Breast epithelium (tissue), 4 donors: ENCODE measurements at regions not wholly inside any gene's neighbourhood (a gene's known extent, or its start where the extent isn't known, plus 50 kb on each side); places are given as distances from the start of the nearest gene placed in this dataset.

Experiments
- DNase-seq, 2 donors: peaks; one replicate each; pipeline ENCODE4 v3.0.0-alpha.2; 2019; ENCODE audit warnings: low spot score in 2 of 2
- H3K27ac ChIP-seq, 2 donors: fragments of 200-600 bp; sonication (generic) in 1 of 2; one replicate each; pipeline ENCODE4 v1.5.1; 2016 to 2019; ENCODE audit warnings: mild to moderate bottlenecking in 1 of 2
- H3K27me3 ChIP-seq, 2 donors: fragments of 200-600 bp; sonication (generic) in 1 of 2; one replicate each; pipeline versions ENCODE4 v1.5.1 to v1.6.0; 2017 to 2019; ENCODE audit warnings: control low read depth in 1 of 2, mild to moderate bottlenecking in 1 of 2
- H3K36me3 ChIP-seq: fragments of 200-600 bp; one replicate; pipeline ENCODE4 v1.5.1; 2019
- H3K4me1 ChIP-seq, 2 donors: fragments of 200-600 bp; sonication (generic); one replicate each; pipeline ENCODE4 v1.5.1; 2016 to 2019; ENCODE audit warnings: control low read depth in 1 of 2
- H3K4me3 ChIP-seq, 3 donors: fragments of 200-600 bp; sonication (generic); 1 replicate in 2 of 3; 2 replicates in 1 of 3; pipeline ENCODE4 v1.5.1; 2016 to 2019; ENCODE audit warnings: mild to moderate bottlenecking in 3 of 3, moderate library complexity in 2 of 3
- H3K9me3 ChIP-seq, 2 donors: fragments of 200-600 bp; sonication (generic) in 1 of 2; one replicate each; pipeline ENCODE4 v1.5.1; 2016 to 2019; ENCODE audit warnings: control low read depth in 1 of 2
- POLR2A ChIP-seq: fragments of 450-650 bp; IDR thresholded peaks from one replicate; pipeline ENCODE4 v1.6.1; 2016; ENCODE audit warnings: antibody characterized with exemption, mild to moderate bottlenecking, moderate library complexity
- POLR2AphosphoS5 ChIP-seq, 3 donors: sonication (generic); formaldehyde crosslinking; IDR thresholded peaks; one replicate each; pipeline ENCODE4 v1.6.1; 2017; ENCODE audit warnings: antibody characterized with exemption in 3 of 3
- intact Hi-C: fragments of 100-400 bp; cut with DNase I; formaldehyde crosslinking; loops from one replicate; pipeline ENCODE4 v1.15.1; 2023; ENCODE audit warnings: low total_unique reads
- TF ChIP-seq, protein P1 (sequence below), 3 donors: fragments of 450-650 bp; IDR thresholded peaks; one replicate each; pipeline ENCODE4 v1.5.1; 2016 to 2017; ENCODE audit warnings: antibody characterized with exemption in 3 of 3, mild to moderate bottlenecking in 3 of 3, moderate library complexity in 3 of 3

DNA sequence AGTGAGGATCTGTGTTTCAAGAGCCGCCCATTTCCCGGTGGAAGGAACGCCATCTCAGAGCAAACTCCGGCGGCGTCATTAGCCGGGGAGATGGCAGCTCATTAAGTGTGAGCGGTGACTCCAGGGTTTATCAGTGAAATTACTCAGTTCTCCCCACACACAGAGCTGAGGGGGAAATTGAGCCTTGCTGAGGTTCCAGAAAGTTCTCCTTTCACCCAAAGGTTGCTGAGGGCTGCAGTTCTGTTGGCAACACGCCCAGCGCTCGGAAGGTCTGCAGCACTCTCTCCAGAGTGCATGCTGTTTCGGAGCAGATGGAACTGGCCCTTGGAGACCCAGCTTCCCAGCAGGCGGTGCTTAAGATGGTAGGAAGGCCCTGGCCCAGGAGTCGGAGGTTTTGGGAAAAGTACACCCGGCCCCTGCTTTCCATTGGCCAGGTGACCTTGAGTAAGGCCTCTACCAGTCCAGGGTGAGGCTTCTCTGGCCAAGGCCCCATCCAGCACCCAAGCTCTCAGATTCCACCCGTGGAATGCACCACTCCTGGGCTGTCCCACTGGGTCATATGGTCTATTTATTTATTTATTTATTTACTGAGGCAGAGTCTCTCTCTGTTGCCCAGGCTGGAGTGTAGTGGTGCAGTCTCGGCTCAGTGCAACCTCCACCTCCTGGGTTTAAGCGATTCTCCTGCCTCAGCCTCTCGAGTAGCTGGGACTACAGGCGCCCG lies 167.7 kb upstream of the CIBAR2 start:
- intact Hi-C loops, result no loop called here
- Histone ChIP-seq H3K36me3 (no peaks in the 10 kb centered on the region), H3K27ac (peak overlapping the region in 1 of 2 donors; percentile 1), H3K9me3 (no peaks in the 10 kb centered on the region), H3K4me1 (no peaks in the 10 kb centered on the region), H3K27me3 (no peaks in the 10 kb centered on the region), H3K4me3 (no peak overlapping the region)
- TF ChIP-seq POLR2AphosphoS5 (IDR thresholded peaks at IDR 0.05), result no peak
- TF ChIP-seq, protein P1, sequence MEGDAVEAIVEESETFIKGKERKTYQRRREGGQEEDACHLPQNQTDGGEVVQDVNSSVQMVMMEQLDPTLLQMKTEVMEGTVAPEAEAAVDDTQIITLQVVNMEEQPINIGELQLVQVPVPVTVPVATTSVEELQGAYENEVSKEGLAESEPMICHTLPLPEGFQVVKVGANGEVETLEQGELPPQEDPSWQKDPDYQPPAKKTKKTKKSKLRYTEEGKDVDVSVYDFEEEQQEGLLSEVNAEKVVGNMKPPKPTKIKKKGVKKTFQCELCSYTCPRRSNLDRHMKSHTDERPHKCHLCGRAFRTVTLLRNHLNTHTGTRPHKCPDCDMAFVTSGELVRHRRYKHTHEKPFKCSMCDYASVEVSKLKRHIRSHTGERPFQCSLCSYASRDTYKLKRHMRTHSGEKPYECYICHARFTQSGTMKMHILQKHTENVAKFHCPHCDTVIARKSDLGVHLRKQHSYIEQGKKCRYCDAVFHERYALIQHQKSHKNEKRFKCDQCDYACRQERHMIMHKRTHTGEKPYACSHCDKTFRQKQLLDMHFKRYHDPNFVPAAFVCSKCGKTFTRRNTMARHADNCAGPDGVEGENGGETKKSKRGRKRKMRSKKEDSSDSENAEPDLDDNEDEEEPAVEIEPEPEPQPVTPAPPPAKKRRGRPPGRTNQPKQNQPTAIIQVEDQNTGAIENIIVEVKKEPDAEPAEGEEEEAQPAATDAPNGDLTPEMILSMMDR (IDR thresholded peaks at IDR 0.05), result no peak
- no peak for TF ChIP-seq POLR2A
- DNase-seq, result no peak

DNA sequence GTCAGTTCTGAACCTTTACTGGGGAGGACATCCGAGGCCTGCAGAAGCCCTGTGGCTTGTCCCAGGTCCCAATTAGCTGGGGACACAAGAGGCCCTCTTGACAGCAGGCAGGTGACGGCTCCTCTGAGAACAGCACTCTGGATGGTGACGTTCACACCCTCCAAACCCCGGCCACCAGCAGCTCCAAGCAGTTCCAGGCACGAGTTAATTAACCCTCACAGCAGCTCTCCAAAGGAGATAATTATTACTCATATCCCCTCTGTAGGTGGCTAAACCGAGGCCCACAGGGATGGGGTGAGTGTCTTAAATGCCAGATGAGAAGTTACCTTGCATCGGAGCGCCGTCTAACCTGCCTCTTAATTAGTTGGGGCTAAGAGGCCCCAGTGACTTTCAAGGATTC lies 168.9 kb upstream of the CIBAR2 start:
- no peak for TF ChIP-seq POLR2A
- TF ChIP-seq, protein P1 (IDR thresholded peaks at IDR 0.05), result no peak
- TF ChIP-seq POLR2AphosphoS5 (IDR thresholded peaks at IDR 0.05), result no peak
- Histone ChIP-seq H3K4me1 (peaks cover 5% of the 10 kb centered on the region in 2 donors), H3K27ac (no peak overlapping the region), H3K4me3 (no peak overlapping the region), H3K36me3 (no peaks in the 10 kb centered on the region), H3K9me3 (no peaks in the 10 kb centered on the region), H3K27me3 (no peaks in the 10 kb centered on the region)
- no peak for DNase-seq
- intact Hi-C loops, result no loop called here

DNA sequence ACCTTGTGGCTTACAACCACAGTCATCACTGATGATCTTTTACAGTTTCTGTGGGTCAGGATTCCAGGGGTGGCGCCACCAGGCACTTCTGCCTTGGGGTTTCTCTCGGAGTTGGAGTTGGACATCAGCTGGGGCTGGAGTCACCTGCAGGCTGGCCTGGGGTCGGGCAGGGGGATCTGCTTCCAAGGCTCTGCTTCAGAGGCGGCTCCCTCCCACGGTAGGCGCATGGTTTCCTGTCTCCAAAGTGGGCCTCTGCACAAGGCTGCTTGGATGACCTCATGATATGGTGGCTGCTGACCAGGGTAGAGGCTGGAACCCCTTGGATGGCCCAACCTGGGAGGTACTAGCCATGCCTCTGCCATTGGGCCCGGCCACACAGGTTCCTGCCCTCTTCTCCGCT lies 170.6 kb upstream of the CIBAR2 start:
- H3K27ac ChIP-seq, result no peak overlapping the region
- no peak overlapping the region for H3K4me3 ChIP-seq
- H3K36me3 ChIP-seq, result no peaks in the 10 kb centered on the region
- H3K9me3 ChIP-seq, result no peaks in the 10 kb centered on the region
- intact Hi-C loops, result no loop called here
- TF ChIP-seq, protein P1 (IDR thresholded peaks at IDR 0.05), result no peak
- no peak for TF ChIP-seq POLR2A
- TF ChIP-seq POLR2AphosphoS5 (IDR thresholded peaks at IDR 0.05), result no peak
- no peaks in the 10 kb centered on the region for H3K27me3 ChIP-seq
- H3K4me1 ChIP-seq, result peaks cover 12 to 13% of the 10 kb centered on the region in 2 donors
- no peak for DNase-seq

DNA sequence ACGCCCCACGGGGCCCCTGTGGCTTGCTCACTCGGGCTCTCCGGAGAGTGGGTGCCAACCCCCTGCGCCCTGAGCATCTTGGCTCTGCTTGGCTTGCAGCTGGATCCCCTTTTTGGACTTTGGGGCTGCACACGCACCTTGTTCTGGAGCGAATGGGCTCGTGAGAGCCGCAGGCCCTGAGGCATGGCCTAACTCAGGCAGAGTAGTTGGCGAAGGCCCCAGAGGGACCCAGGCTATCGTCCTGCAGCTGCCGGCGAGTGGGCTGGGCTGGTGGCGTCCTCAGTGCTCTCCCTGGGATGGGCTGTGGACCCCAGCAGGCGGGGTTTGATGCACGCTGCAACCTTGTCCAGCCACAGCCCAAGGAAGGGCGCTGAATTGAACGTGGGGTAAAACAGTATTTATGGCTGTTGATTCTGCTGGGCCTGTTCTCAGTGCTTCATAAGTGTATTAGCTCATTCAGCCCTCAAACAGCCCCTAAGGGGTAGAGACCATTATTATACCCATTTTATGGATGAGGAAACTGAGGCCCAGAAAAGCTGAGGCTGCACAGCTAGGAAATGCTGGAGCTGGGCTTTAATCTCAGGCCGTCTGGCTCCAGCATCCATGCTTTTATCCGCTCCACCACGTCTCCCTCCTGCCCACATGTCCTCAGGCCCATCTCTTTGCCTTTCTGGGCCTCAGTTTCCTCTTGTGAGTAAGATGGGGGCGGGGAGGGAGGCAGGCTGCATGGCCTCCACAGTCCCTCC lies 171.2 kb upstream of the CIBAR2 start:
- Histone ChIP-seq H3K27me3 (no peaks in the 10 kb centered on the region), H3K9me3 (no peaks in the 10 kb centered on the region), H3K27ac (no peak overlapping the region), H3K4me1 (peaks cover 12 to 13% of the 10 kb centered on the region in 2 donors), H3K4me3 (no peak overlapping the region), H3K36me3 (no peaks in the 10 kb centered on the region)
- TF ChIP-seq POLR2A (no peak), POLR2AphosphoS5 (IDR thresholded peaks at IDR 0.05) (no peak)
- TF ChIP-seq, protein P1 (IDR thresholded peaks at IDR 0.05), result no peak
- DNase-seq, result no peak
- intact Hi-C loops, result no loop called here

DNA sequence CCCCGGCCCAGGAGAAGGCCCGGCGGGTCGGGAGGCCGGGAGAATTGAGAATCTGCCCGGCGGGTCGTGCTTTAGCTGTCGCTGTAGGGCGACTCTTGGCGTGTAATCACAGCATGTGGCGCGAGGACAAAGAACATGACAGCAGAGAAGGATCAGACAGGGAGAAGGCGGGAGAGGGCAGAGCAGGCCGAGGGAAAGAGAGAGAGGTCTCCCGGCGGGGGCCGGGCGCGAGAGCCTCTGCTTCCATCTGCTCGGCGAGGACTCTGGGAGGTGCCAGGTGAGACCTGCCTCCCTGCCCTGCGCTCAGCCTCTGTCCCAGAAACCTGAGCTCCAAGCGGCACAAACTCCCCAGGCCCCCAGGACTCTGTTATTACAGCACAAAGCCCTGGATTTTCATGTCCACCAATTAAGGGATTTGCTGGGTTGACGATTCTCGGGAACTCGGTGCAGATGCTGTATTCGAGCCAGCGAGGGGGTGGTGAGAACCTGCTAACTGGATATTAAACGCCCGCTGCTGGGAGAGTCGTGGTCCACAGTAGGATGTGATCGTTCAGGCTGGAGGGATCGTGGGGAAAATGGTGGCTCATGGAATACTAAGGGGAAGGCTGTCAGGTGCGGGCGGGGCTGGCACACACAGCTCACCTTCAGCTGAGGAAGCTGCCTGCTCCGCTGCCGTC lies 172.0 kb upstream of the CIBAR2 start:
- Histone ChIP-seq H3K36me3 (no peaks in the 10 kb centered on the region), H3K4me3 (no peak overlapping the region), H3K27ac (peak overlapping the region in 1 of 2 donors; percentile 3), H3K9me3 (no peaks in the 10 kb centered on the region), H3K4me1 (peaks cover 12 to 13% of the 10 kb centered on the region in 2 donors), H3K27me3 (no peaks in the 10 kb centered on the region)
- intact Hi-C loops, result no loop called here
- TF ChIP-seq POLR2AphosphoS5 (IDR thresholded peaks at IDR 0.05), result no peak
- TF ChIP-seq POLR2A, result no peak
- TF ChIP-seq, protein P1 (IDR thresholded peaks at IDR 0.05), result no peak
- no peak for DNase-seq
